ENCODE measurements at regions not wholly inside any gene's neighbourhood (a gene's known extent, or its start where the extent isn't known, plus 50 kb on each side); places are given as distances from the start of the nearest gene placed in this dataset.

DNA sequence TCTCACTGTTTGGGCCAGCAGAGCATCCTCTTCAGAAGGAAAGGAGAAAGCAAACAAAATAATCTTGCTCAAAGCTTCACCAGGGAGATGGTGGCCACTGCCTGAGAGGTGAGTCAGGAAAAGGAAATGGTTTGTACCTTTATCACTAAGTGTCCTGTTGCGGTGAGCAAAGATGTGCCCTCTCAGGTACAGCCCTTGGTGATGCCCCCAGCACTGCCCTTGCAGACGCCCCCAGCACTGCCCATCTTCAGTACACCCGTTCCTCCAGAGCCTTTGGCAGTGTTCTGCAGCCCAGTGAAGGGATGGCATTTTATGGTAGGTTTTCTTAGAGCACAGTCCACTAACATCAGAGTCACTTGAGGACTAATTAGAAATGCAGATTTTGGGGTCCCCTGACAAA, 92.3 kb downstream of the ZNF621 start:
- TF ChIP-seq, protein P1, sequence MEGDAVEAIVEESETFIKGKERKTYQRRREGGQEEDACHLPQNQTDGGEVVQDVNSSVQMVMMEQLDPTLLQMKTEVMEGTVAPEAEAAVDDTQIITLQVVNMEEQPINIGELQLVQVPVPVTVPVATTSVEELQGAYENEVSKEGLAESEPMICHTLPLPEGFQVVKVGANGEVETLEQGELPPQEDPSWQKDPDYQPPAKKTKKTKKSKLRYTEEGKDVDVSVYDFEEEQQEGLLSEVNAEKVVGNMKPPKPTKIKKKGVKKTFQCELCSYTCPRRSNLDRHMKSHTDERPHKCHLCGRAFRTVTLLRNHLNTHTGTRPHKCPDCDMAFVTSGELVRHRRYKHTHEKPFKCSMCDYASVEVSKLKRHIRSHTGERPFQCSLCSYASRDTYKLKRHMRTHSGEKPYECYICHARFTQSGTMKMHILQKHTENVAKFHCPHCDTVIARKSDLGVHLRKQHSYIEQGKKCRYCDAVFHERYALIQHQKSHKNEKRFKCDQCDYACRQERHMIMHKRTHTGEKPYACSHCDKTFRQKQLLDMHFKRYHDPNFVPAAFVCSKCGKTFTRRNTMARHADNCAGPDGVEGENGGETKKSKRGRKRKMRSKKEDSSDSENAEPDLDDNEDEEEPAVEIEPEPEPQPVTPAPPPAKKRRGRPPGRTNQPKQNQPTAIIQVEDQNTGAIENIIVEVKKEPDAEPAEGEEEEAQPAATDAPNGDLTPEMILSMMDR (IDR thresholded peaks at IDR 0.05) = no peak
- TF ChIP-seq ZFX (IDR thresholded peaks at IDR 0.05; ENCODE audit: borderline replicate concordance) = no peak
